Cardiac muscle cell (in vitro differentiated cells and primary cell): ENCODE measurements at regions not wholly inside any gene's neighbourhood (a gene's known extent, or its start where the extent isn't known, plus 50 kb on each side); places are given as distances from the start of the nearest gene placed in this dataset.

ENCODE experiments used
- DNase-seq, 2 donors: peaks; one replicate each; pipeline versions ENCODE4 v3.0.0 to v3.0.0-alpha.2; 2010 to 2017; ENCODE audit warnings: low read depth in 1 of 2, low spot score in 1 of 2
- H3K27ac ChIP-seq: fragments of 200-600 bp; sonication (generic); 2 replicates; pipeline ENCODE4 v1.5.1; 2016
- H3K27me3 ChIP-seq: fragments of 200-600 bp; sonication (generic); 2 replicates; pipeline ENCODE4 v1.6.0; 2016; ENCODE audit warnings: control low read depth
- H3K36me3 ChIP-seq: fragments of 200-600 bp; sonication (generic); 2 replicates; pipeline ENCODE4 v1.5.1; 2016; ENCODE audit warnings: control low read depth
- H3K4me1 ChIP-seq: fragments of 200-600 bp; sonication (generic); 2 replicates; pipeline ENCODE4 v1.8.1; 2017; ENCODE audit warnings: low read depth, mild to moderate bottlenecking, mixed run types
- H3K4me3 ChIP-seq: fragments of 200-600 bp; sonication (generic); 2 replicates; pipeline ENCODE4 v1.5.1; 2016; ENCODE audit warnings: mild to moderate bottlenecking
- H3K9me3 ChIP-seq: fragments of 200-600 bp; sonication (generic); 2 replicates; pipeline ENCODE4 v1.5.1; 2017; ENCODE audit warnings: low read depth, mild to moderate bottlenecking, control low read depth
- CTCF ChIP-seq: IDR thresholded peaks from 2 replicates; pipeline ENCODE4 v1.5.1; 2012; ENCODE audit warnings: low read depth, mild to moderate bottlenecking, low read length

GRCh38 chr5:158126442-158127405 is 267.8 kb upstream of the CLINT1 start:
- H3K4me3 ChIP-seq, result no peak overlapping the region
- TF ChIP-seq CTCF, result no peak
- no peaks in the 10 kb centered on the region for H3K27me3 ChIP-seq
- no peak overlapping the region for H3K27ac ChIP-seq
- no peaks in the 10 kb centered on the region for H3K9me3 ChIP-seq
- DNase-seq, result no peak
- H3K4me1 ChIP-seq, result no peaks in the 10 kb centered on the region
- no peaks in the 10 kb centered on the region for H3K36me3 ChIP-seq

DNA sequence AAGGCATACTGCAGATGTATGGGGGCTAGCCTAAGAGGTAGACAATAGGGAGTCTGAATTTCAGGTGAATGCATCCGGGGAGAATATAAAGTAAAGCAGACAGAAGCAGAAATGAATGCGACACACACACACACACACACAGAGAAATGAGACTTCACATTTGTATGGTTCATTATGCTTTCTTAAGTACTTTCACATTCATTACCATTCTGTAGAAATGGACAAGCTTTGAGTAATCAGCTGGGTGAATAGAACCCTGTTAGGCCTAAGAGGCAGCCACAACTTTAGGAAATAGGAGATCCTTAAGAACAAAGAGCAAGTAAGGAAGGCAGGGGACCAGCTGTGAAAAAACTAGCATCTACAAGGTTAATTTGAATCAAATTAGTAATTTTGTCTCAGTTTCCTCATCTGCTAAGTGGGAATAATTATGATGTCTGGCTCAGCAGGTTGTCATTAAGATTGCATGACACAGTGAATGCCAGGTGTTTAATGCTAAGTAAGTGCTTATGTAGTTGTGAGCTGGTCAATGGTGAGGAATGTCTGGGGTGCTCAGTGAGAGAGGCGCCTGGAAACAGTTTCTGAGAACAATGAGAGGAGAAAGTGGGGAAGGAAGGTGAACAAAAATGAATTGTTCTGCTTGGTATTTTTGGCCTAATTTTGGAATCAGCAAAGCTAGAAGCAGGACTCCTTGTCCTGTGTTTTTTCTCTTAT is 265.8 kb upstream of the CLINT1 start:
- Histone ChIP-seq H3K27me3 (no peaks in the 10 kb centered on the region), H3K36me3 (no peaks in the 10 kb centered on the region), H3K27ac (no peak overlapping the region), H3K9me3 (no peaks in the 10 kb centered on the region), H3K4me3 (no peak overlapping the region), H3K4me1 (no peaks in the 10 kb centered on the region)
- no peak for TF ChIP-seq CTCF
- no peak for DNase-seq

- no peak overlapping the region for H3K27ac ChIP-seq
- H3K27me3 ChIP-seq, result no peaks in the 10 kb centered on the region
- H3K9me3 ChIP-seq, result no peaks in the 10 kb centered on the region
- no peak for TF ChIP-seq CTCF
- no peaks in the 10 kb centered on the region for H3K4me1 ChIP-seq
- H3K4me3 ChIP-seq, result no peak overlapping the region
- H3K36me3 ChIP-seq, result no peaks in the 10 kb centered on the region
- DNase-seq, result no peak
Observed at GRCh38 chr5:158123595-158123994, 264.6 kb upstream of the CLINT1 start.

- H3K27ac ChIP-seq, result no peak overlapping the region
- H3K4me3 ChIP-seq, result no peak overlapping the region
- TF ChIP-seq CTCF, result no peak
Observed at GRCh38 chr5:158121678-158122077, 262.7 kb upstream of the CLINT1 start.

DNA sequence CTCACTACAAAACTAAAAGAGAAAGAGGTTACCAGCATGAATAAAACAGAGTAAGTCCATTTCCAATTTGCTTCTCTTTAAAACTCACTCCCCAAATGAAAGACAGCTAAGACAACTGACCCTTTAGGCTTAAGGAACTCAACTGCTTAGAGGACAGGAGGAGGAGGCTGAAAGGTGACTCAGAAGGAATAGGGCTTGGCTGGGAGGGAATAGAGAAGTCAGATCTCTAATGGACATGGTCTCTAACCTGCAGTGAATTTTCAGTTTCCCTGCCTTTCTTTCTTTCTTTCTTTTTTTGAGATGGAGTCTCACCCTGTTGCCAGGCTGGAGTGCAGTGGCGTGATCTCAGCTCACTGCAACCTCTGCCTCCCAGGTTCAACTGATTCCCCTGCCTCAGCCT is 261.8 kb upstream of the CLINT1 start:
- Histone ChIP-seq H3K27me3 (no peaks in the 10 kb centered on the region), H3K4me1 (no peaks in the 10 kb centered on the region), H3K4me3 (no peak overlapping the region), H3K9me3 (no peaks in the 10 kb centered on the region), H3K27ac (no peak overlapping the region), H3K36me3 (no peaks in the 10 kb centered on the region)
- DNase-seq, result peak in 1 of 2 donors; percentile 11
- no peak for TF ChIP-seq CTCF

More at GRCh38 chr5:158121678-158122077, 262.7 kb upstream of the CLINT1 start:
- H3K27me3 ChIP-seq, result no peaks in the 10 kb centered on the region
- H3K9me3 ChIP-seq, result no peaks in the 10 kb centered on the region
- no peak for DNase-seq
- no peaks in the 10 kb centered on the region for H3K4me1 ChIP-seq
- no peaks in the 10 kb centered on the region for H3K36me3 ChIP-seq
